ENCODE measurements at regions not wholly inside any gene's neighbourhood (a gene's known extent, or its start where the extent isn't known, plus 50 kb on each side); places are given as distances from the start of the nearest gene placed in this dataset.

DNA sequence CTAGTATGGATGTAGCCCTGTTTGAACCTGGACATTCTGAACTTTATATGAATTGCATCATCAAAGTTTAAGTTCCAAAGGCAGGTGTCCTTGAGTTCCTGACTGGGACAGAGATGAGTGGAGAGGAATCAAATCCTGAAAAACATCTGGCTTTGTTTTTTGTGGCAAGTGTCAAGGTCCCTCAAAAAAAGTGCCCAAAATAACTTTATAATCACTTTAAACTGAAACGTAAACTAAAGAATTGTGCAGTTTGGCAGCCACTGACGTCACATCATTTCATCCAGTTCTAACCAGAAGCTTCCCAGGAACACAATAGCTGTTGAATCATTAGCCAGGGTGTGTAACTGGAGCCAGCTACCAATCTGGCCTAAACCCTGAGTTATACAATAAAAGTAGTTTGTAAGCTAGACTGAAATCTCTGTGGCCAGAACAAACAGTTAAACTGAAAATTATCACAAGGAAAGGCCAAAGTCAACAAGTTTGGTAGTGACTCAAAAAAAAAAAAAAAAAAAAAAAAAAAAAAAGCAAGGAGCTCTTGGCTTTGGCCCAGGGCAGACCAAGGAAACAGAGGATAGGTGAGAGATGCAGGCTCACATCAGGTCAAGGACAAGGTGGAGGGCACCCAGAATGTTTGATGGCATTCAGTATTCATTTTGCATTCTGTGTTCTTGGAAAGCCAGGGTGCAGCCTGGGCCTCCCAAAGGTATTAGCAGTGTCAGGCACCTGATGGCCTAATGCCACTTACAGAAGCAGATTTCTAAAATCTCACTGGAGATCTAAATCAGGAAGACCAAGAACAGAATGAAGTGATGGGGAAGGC is 74.3 kb downstream of the TNFSF18 start:
- no peak for TF ChIP-seq POLR2AphosphoS5 (IDR thresholded peaks at IDR 0.05; ENCODE audit: low read depth, low read length)
- no peak for TF ChIP-seq FOXP2 (optimal IDR thresholded peaks at IDR 0.05; ENCODE audit: borderline replicate concordance, extremely low read depth, extremely low read length, insufficient read depth)
- TF ChIP-seq TAF1 (IDR thresholded peaks at IDR 0.05; ENCODE audit: borderline replicate concordance, insufficient read depth, low read length): no peak
- TF ChIP-seq, protein P1, sequence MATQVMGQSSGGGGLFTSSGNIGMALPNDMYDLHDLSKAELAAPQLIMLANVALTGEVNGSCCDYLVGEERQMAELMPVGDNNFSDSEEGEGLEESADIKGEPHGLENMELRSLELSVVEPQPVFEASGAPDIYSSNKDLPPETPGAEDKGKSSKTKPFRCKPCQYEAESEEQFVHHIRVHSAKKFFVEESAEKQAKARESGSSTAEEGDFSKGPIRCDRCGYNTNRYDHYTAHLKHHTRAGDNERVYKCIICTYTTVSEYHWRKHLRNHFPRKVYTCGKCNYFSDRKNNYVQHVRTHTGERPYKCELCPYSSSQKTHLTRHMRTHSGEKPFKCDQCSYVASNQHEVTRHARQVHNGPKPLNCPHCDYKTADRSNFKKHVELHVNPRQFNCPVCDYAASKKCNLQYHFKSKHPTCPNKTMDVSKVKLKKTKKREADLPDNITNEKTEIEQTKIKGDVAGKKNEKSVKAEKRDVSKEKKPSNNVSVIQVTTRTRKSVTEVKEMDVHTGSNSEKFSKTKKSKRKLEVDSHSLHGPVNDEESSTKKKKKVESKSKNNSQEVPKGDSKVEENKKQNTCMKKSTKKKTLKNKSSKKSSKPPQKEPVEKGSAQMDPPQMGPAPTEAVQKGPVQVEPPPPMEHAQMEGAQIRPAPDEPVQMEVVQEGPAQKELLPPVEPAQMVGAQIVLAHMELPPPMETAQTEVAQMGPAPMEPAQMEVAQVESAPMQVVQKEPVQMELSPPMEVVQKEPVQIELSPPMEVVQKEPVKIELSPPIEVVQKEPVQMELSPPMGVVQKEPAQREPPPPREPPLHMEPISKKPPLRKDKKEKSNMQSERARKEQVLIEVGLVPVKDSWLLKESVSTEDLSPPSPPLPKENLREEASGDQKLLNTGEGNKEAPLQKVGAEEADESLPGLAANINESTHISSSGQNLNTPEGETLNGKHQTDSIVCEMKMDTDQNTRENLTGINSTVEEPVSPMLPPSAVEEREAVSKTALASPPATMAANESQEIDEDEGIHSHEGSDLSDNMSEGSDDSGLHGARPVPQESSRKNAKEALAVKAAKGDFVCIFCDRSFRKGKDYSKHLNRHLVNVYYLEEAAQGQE (IDR thresholded peaks at IDR 0.05; ENCODE audit: insufficient read depth in 1 of 2, low read depth in 2 of 2, low read length in 2 of 2): no peak
- no peak for TF ChIP-seq SIN3A (IDR thresholded peaks at IDR 0.05; ENCODE audit: borderline replicate concordance, insufficient read depth, low read length)

DNA sequence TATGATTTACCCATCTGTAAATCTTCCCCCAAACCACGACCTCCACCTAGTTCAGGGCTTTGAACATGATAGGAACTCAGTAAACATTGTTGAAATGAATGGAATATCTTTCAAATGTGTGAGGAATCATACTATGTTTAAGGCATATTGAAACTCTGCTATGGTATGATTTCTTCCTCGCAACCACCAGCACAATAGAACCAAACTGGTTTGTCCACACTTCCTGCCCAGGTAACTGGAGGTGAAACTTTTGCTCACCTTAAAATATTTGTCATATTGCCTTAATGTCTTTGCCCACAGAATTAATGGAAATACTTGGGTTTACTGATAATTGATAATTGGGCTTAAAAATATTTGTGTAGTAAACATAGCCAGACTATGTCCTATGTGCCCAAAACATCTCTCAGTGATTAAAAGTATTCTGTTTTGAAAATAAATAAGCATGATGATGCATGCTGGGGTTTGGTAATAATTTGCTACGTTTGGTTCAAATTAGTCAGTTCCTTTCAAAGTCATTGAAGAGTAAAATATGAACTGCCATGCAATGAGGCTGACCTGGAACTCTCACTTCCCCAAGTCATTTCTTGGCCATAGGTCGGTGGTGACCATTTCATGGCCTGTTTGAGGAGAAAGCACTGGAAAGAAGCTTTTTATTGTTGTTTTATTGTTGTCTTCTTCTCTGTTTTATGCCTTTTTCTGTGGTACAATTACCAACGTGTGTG is 73.3 kb downstream of the TNFSF18 start:
- TF ChIP-seq, protein P1 (IDR thresholded peaks at IDR 0.05; ENCODE audit: insufficient read depth in 1 of 2, low read depth in 2 of 2, low read length in 2 of 2): no peak
- no peak for TF ChIP-seq POLR2AphosphoS5 (IDR thresholded peaks at IDR 0.05; ENCODE audit: low read depth, low read length)
- no peak for TF ChIP-seq FOXP2 (optimal IDR thresholded peaks at IDR 0.05; ENCODE audit: borderline replicate concordance, extremely low read depth, extremely low read length, insufficient read depth)
- no peak for TF ChIP-seq TAF1 (IDR thresholded peaks at IDR 0.05; ENCODE audit: borderline replicate concordance, insufficient read depth, low read length)
- TF ChIP-seq SIN3A (IDR thresholded peaks at IDR 0.05; ENCODE audit: borderline replicate concordance, insufficient read depth, low read length): no peak

DNA sequence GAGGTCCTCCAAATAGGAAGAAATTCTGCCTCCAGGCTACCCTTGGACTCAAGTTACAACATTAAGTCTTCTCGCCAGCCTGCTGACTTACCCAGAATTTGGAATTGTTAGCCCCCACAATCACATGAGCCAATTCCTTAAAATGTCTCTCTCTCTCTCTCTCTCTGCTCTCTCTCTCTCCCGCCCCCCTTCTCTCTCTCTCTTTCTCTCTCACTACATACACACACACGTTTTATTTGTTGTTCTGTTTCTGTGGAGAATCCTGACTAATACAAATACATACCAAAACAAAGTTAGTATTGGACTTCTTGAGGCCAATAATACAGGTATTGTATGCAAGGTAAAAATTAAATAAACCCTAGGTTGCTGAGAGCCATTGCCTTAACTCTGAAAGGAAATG is 72.1 kb downstream of the TNFSF18 start:
- TF ChIP-seq TAF1 (IDR thresholded peaks at IDR 0.05; ENCODE audit: borderline replicate concordance, insufficient read depth, low read length) (no peak), POLR2AphosphoS5 (IDR thresholded peaks at IDR 0.05; ENCODE audit: low read depth, low read length) (no peak), SIN3A (IDR thresholded peaks at IDR 0.05; ENCODE audit: borderline replicate concordance, insufficient read depth, low read length) (no peak), FOXP2 (optimal IDR thresholded peaks at IDR 0.05; ENCODE audit: borderline replicate concordance, extremely low read depth, extremely low read length, insufficient read depth) (no peak)
- TF ChIP-seq, protein P1 (IDR thresholded peaks at IDR 0.05; ENCODE audit: insufficient read depth in 1 of 2, low read depth in 2 of 2, low read length in 2 of 2): no peak

DNA sequence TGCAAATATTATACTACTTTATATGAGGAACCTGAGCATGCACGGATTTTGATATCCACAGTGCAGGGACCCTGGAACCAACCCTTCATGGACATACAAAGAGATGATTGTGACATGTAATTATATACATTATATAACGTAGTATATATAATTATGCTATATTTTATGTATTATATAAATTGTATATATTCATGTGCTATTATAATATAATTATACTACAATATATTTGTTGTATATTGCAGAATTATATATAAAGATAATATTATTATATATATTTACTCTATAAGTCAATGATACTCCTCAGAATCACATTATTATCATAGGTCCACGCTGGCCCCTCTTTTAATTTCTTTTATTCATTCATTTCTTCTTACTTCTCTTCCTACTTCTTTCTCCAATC is 70.9 kb downstream of the TNFSF18 start:
- no peak for TF ChIP-seq POLR2AphosphoS5 (IDR thresholded peaks at IDR 0.05; ENCODE audit: low read depth, low read length)
- TF ChIP-seq, protein P1 (IDR thresholded peaks at IDR 0.05; ENCODE audit: insufficient read depth in 1 of 2, low read depth in 2 of 2, low read length in 2 of 2): no peak
- no peak for TF ChIP-seq SIN3A (IDR thresholded peaks at IDR 0.05; ENCODE audit: borderline replicate concordance, insufficient read depth, low read length)
- no peak for TF ChIP-seq TAF1 (IDR thresholded peaks at IDR 0.05; ENCODE audit: borderline replicate concordance, insufficient read depth, low read length)
- TF ChIP-seq FOXP2 (optimal IDR thresholded peaks at IDR 0.05; ENCODE audit: borderline replicate concordance, extremely low read depth, extremely low read length, insufficient read depth): no peak
